GM19025 (cell line): ENCODE measurements at regions not wholly inside any gene's neighbourhood (a gene's known extent, or its start where the extent isn't known, plus 50 kb on each side); places are given as distances from the start of the nearest gene placed in this dataset.
A peak's percentile ranks its signal among the peaks of the same experiment; 100 is the strongest.
"Not testable (repeated sequence)": the region's sequence is repeated elsewhere in the genome, so short reads cannot be mapped to it uniquely, and the experiment has no call there.

ENCODE experiments used
- ATAC-seq: cut with Tn5 transposase; IDR thresholded peaks from one replicate; pipeline ENCODE4 v1.9.1; 2021; ENCODE audit warnings: mild to moderate bottlenecking, low read depth, moderate library complexity; ENCODE audit not compliant: unreplicated experiment

DNA sequence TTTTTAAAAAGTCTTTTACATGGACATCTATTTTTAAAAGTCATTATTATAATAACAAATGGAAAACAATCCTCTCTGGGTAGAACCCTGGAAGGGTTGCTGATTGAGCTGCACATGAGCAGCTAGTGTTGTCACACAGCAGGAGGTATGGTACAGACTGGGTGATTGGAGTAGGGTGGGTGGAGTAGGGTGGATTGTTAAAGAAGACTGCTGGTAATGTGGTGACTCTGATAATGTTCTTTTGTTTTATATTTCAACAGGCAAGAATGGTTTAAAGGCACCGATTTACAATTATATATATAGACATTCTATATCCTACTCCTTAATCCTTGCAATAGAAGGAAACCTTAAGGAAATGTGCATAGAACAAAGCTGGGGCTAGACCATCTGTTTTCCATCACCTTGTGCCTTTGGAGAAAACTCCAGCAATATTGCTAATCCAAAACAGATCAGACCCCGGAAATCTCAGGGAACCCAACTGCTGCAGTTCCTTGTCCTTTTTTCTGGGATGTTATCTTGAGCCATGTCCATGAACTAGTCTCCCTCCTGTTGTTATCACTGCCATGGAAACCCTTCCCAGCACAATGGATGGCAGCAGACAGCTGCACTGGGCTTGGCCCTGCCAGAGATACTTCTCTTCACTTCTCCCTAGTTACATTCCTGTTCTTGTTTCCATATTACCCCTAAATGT, 129.7 kb downstream of the YIPF5 start:
- ATAC-seq, result no peak

- no peak for ATAC-seq
Observed at GRCh38 chr5:144042156-144042555, 128.3 kb downstream of the YIPF5 start.

DNA sequence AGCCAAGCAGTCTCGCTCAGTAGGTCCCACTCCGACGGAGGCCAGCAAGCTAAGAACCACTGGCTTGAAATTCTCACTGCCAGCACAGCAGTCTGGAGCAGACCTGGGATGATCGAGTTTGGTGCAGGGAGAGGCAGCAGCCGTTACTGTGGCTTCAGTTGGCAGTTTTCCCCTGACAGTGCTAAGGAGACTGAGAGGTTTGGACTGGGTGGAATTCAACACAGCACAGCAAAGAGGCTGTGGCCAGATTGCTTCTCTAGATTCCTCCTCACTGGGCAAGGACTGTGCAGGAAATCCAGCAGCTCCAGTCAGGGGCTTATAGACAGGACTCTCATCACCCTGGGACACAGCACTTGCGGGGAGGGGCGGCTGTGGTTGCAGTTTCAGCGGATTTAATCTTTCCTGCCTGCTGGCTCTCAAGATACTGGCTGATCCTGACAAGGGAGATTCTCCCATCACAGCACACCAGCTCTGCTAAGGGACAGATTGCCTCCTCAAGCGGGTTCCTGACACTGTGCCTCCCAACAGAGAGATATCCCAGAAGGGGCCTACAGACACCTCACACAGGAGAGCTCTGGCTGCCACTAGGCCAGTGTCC, 122.1 kb downstream of the YIPF5 start:
- ATAC-seq, result no peak

- not testable (repeated sequence) for ATAC-seq
Observed at GRCh38 chr5:144055391-144055790, 115.1 kb downstream of the YIPF5 start.

DNA sequence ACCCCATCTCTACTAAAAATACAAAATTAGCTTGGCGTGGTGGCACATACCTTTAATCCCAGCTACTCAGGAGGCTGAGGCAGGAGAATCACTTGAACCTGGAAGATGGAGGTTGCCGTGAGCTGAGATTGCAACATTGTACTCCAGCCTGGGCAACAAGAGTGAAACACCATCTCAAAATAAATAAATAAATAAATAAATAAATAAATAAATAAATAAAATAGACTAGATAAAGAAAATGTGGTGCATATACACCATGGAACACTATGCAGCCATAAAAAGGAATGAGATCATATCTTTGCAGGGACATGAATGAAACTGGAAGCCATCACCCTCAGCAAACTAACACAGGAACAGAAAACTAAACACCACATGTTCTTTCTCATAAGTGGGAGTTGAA, 110.4 kb downstream of the YIPF5 start:
- not testable (repeated sequence) for ATAC-seq

- ATAC-seq, result no peak
Observed at GRCh38 chr5:144060598-144060997, 109.9 kb downstream of the YIPF5 start.

DNA sequence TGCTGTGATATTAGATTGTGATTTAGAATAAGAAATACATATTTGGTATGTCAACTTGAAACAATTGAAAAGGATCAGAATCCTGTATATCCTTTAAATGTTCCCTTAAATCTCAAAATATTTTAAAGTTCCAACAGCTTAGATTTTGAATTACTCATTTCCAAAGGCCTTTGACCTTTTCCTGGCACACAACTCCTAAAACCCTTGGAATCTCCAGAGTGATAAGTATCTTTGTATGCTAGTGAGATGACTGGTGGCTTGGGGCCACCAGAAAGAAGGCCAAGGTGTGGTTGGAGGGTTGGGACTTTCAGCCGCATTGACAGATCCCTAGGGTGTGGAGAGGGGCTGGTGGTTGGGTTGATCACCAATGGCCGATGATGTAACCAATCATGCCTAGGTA, 104.7 kb downstream of the YIPF5 start:
- no peak for ATAC-seq

GRCh38 chr5:144072518-144072927, 97.9 kb downstream of the YIPF5 start:
- no peak for ATAC-seq

GRCh38 chr5:144076521-144077083, 93.9 kb downstream of the YIPF5 start:
- ATAC-seq, result no peak

DNA sequence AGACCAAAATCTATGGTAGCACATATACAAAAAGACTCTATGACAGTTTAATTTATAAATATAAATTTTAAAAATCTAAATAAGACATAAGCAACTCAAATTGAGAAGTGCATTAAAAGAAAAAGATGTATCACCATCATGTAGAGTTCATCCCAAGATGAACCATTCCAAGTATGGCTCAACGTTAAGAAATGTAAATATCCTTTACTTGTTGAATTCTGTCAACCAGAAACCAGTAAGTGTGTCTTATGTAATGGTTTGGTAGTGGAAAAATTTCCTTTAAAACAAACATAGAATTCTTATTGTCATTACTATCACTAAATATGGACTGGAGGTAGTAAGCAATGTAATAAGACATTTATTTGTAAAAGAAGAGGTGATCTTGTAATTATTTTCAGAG, 87.3 kb downstream of the YIPF5 start:
- ATAC-seq, result no peak

GRCh38 chr5:144084971-144085370, 85.5 kb downstream of the YIPF5 start:
- no peak for ATAC-seq

- no peak for ATAC-seq
Observed at GRCh38 chr5:144085381-144085780, 85.1 kb downstream of the YIPF5 start.

DNA sequence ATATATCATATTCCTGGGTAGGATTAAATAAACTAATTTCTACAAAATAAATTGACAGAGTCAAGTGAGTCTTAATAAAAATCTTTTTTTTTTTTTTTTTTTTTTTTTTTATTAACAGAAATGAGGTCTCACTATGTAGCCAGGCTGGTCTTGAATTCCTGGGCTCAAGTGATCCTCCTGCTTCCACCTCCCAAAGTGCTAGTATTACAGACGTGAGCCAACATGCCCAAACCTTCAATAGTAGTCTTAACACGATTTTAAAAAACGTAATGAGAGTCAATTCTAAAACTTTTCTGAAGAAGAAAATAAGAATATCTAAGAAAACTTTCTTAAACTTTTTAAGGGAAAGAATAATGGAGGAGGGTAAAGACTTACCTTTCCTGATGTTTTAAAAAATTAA, 84.2 kb downstream of the YIPF5 start:
- no peak for ATAC-seq

- no peak for ATAC-seq
Observed at GRCh38 chr5:144087576-144087975, 82.9 kb downstream of the YIPF5 start.

GRCh38 chr5:144088206-144089064, 82.0 kb downstream of the YIPF5 start:
- no peak for ATAC-seq

GRCh38 chr5:144089401-144090021, 80.9 kb downstream of the YIPF5 start:
- peak; percentile 68 for ATAC-seq

DNA sequence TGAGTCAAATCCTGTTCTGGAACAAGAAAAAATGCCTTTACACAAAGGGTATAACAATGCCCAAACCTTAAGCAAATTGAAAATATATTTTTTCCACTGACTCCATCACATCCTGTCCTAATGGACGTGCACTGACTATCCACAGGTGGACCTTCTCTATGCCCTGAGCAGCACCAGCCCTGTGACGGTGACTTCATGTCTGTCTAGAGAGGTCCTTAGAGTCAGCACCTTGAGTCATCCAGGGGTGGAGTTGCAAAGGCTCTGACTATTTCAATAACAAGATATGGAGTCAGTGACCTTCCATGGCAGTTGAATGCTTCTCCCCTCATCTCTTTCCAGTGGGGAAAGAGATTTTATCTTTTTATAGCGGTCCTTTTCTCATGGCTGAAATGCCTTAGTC, 78.0 kb downstream of the YIPF5 start:
- no peak for ATAC-seq

DNA sequence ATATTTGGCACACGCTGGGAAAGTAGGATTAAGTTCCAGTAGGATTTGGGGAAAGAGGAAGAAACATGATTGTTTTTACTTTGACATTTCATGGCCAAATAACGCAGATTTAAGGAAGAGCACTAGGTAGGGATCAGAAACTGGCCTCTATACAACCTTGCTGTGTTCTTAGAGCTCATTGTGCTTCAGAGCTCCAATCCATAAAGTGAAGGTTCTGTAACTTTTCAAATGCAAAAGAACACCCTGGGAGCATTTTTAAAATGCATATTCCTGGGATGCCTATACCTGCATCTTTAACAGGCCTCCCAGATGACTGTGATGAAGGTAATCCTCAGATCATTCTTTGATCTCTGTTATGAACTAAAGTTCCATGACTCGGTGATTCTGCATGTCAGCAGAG, 77.1 kb downstream of the YIPF5 start:
- ATAC-seq, result no peak

GRCh38 chr5:144093868-144094267, 76.6 kb downstream of the YIPF5 start:
- ATAC-seq, result no peak

- ATAC-seq, result no peak
Observed at GRCh38 chr5:144100702-144101101, 69.8 kb downstream of the YIPF5 start.

DNA sequence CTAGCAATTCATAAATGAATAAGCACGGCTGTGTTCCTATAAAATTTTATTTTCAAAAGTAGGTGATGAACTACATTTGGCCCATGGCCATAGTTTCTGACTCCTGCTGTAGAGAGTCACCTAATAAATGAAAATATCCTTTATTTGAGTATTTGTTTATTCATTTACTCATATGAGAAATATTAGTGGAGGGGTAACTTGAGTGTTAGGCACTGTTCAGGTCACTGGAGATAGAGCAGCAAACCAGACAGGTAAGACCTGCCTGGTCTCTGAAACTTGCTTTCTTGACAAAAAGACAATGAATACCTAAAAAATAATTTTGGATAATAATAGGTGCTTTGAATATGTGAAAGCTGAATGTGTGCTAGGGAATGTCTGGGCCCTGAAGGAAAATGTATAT, 68.8 kb downstream of the YIPF5 start:
- ATAC-seq, result no peak
